IMR-90 (cell line): ENCODE measurements at regions not wholly inside any gene's neighbourhood (a gene's known extent, or its start where the extent isn't known, plus 50 kb on each side); places are given as distances from the start of the nearest gene placed in this dataset.

Experiments
- ATAC-seq: fragments of 200-7000 bp; cut with Tn5 transposase; 2 replicates; pipeline ENCODE4 v1.9.1; 2020; ENCODE audit warnings: low read depth, mild to moderate bottlenecking, moderate library complexity
- BruUV-seq: library from RNA; stranded (reverse); fragments of 400-500 nt; replicated peaks from 2 replicates; lab custom pipeline; 2021; lab: Mats Ljungman, UMichigan
- CTCF ChIA-PET: fragments of 300-600 bp; formaldehyde crosslinking; extraction: SDS; loops from one replicate; lab custom pipeline; 2021; ENCODE audit warnings: antibody characterized with exemption; lab: Yijun Ruan, JAX
- POLR2A ChIA-PET: fragments of 300-600 bp; sonication (Branson Sonifier 250); formaldehyde crosslinking; loops from one replicate; lab custom pipeline; 2022; ENCODE audit warnings: antibody characterized with exemption; ENCODE audit not compliant: unreplicated experiment; lab: Charles Lee
- DNase-seq: peaks from one replicate; pipeline ENCODE4 v3.0.0; 2013
- H2AFZ ChIP-seq: replicated peaks from 2 replicates; pipeline ENCODE3; 2013; ENCODE audit warnings: low read length, mild to moderate bottlenecking; ENCODE audit not compliant: poor library complexity
- H2AK5ac ChIP-seq: 2 replicates; pipeline ENCODE4 v1.6.1; 2013; ENCODE audit warnings: low read depth, low read length, inconsistent platforms
- H2AK9ac ChIP-seq: replicated peaks from 2 replicates; pipeline ENCODE3; 2013; ENCODE audit warnings: mild to moderate bottlenecking, low read depth, low read length, moderate library complexity; ENCODE audit not compliant: poor library complexity
- H2BK120ac ChIP-seq: 2 replicates; pipeline ENCODE4 v1.6.1; 2013; ENCODE audit warnings: low read depth, low read length, inconsistent platforms
- H2BK15ac ChIP-seq: 3 replicates; pipeline ENCODE4 v1.6.1; 2013; ENCODE audit warnings: low read depth, low read length, inconsistent platforms
- H2BK20ac ChIP-seq: 2 replicates; pipeline ENCODE4 v1.6.1; 2013; ENCODE audit warnings: low read depth, mild to moderate bottlenecking, inconsistent platforms, low read length, moderate library complexity
- H2BK5ac ChIP-seq: 2 replicates; pipeline ENCODE4 v1.6.1; 2013; ENCODE audit warnings: mild to moderate bottlenecking, low read depth, low read length, inconsistent platforms; ENCODE audit not compliant: poor library complexity, severe bottlenecking
- H3K14ac ChIP-seq: replicated peaks from 2 replicates; pipeline ENCODE4 v1.6.1; 2013; ENCODE audit warnings: low read depth, low read length, inconsistent platforms
- H3K18ac ChIP-seq: 2 replicates; pipeline ENCODE4 v1.6.1; 2013; ENCODE audit warnings: low read depth, low read length, control low read depth
- H3K23ac ChIP-seq: 2 replicates; pipeline ENCODE4 v1.6.1; 2013; ENCODE audit warnings: low read depth, low read length, inconsistent platforms
- H3K27ac ChIP-seq: 2 replicates; pipeline ENCODE4 v1.5.1; 2013; ENCODE audit warnings: mild to moderate bottlenecking, control low read depth, low read length; ENCODE audit not compliant: insufficient read depth
- H3K27me3 ChIP-seq: 2 replicates; pipeline ENCODE4 v1.6.1; 2013; ENCODE audit warnings: low read length; ENCODE audit not compliant: control insufficient read depth, insufficient read depth
- H3K36me3 ChIP-seq: 2 replicates; pipeline ENCODE4 v1.6.1; 2013; ENCODE audit warnings: low read length, mixed read lengths; ENCODE audit not compliant: control insufficient read depth, insufficient read depth
- H3K4ac ChIP-seq: 2 replicates; pipeline ENCODE4 v1.6.1; 2013; ENCODE audit warnings: low read depth, low read length, inconsistent platforms
- H3K4me1 ChIP-seq: 2 replicates; pipeline ENCODE4 v1.6.1; 2013; ENCODE audit warnings: low read length, mixed read lengths; ENCODE audit not compliant: control insufficient read depth, insufficient read depth
- H3K4me2 ChIP-seq: 2 replicates; pipeline ENCODE4 v1.6.1; 2013; ENCODE audit warnings: low read depth, mild to moderate bottlenecking, control low read depth, low read length, moderate library complexity
- H3K4me3 ChIP-seq: 2 replicates; pipeline ENCODE4 v1.5.1; 2013; ENCODE audit warnings: low read depth, mild to moderate bottlenecking, control low read depth, low read length, moderate library complexity; ENCODE audit not compliant: insufficient read depth
- H3K56ac ChIP-seq: 2 replicates; pipeline ENCODE4 v1.6.1; 2013; ENCODE audit warnings: low read length, inconsistent platforms; ENCODE audit not compliant: insufficient read depth; ENCODE audit errors: extremely low read depth
- H3K79me1 ChIP-seq, 2 experiments: 2 replicates each; pipeline ENCODE4 v1.6.1; 2013; ENCODE audit warnings: low read length in 2 of 2, inconsistent platforms in 1 of 2, low read depth in 1 of 2
- H3K9ac ChIP-seq: 2 replicates; pipeline ENCODE4 v1.6.1; 2013; ENCODE audit warnings: low read depth, low read length, control low read depth
- H3K9me1 ChIP-seq: 2 replicates; pipeline ENCODE4 v1.6.1; 2013; ENCODE audit warnings: low read length, inconsistent platforms; ENCODE audit not compliant: insufficient read depth
- H3K9me3 ChIP-seq: 2 replicates; pipeline ENCODE4 v1.6.1; 2013; ENCODE audit warnings: low read length; ENCODE audit not compliant: control insufficient read depth, insufficient read depth
- H4K20me1 ChIP-seq: 2 replicates; pipeline ENCODE4 v1.6.1; 2013; ENCODE audit warnings: low read length, inconsistent platforms; ENCODE audit not compliant: insufficient read depth
- H4K5ac ChIP-seq: 2 replicates; pipeline ENCODE4 v1.6.1; 2013; ENCODE audit warnings: mild to moderate bottlenecking, low read depth, low read length, control low read depth
- H4K8ac ChIP-seq, 2 experiments: 2 replicates each; pipeline ENCODE4 v1.6.1; 2013; ENCODE audit warnings: low read depth in 2 of 2, low read length in 2 of 2, control low read depth in 1 of 2, inconsistent platforms in 1 of 2
- H4K91ac ChIP-seq: 2 replicates; pipeline ENCODE4 v1.6.1; 2013; ENCODE audit warnings: low read depth, low read length, inconsistent platforms; ENCODE audit not compliant: insufficient read depth
- BHLHE40 ChIP-seq: fragments of 150-350 bp; IDR thresholded peaks from 2 replicates; pipeline ENCODE4 v1.6.1; 2016; ENCODE audit warnings: mild to moderate bottlenecking, low read depth, low read length
- CHD1 ChIP-seq: IDR thresholded peaks from 2 replicates; pipeline ENCODE4 v1.6.1; 2012; ENCODE audit warnings: low read depth, low read length, improper control_type of control experiment
- MAFK ChIP-seq: IDR thresholded peaks from 2 replicates; pipeline ENCODE4 v1.6.1; 2012; ENCODE audit warnings: low read depth, low read length, improper control_type of control experiment
- MXI1 ChIP-seq: IDR thresholded peaks from 2 replicates; pipeline ENCODE4 v1.6.1; 2012; ENCODE audit warnings: low read depth, mild to moderate bottlenecking, low read length, moderate library complexity, borderline replicate concordance
- RFX5 ChIP-seq: IDR thresholded peaks from 2 replicates; pipeline ENCODE4 v1.8.0; 2012; ENCODE audit warnings: low read depth, mild to moderate bottlenecking, low read length, moderate library complexity
- SMC3 ChIP-seq: fragments of 150-350 bp; IDR thresholded peaks from 2 replicates; pipeline ENCODE4 v1.6.1; 2016; ENCODE audit warnings: low read depth, mild to moderate bottlenecking, antibody characterized with exemption, low read length, moderate library complexity
- WGBS, 2 experiments: methylation state at CpG; one replicate each; pipeline versions ENCODE4 v1.1.5 to v1.1.7; 2013; ENCODE audit warnings: missing lambda C conversion rate in 2 of 2; ENCODE audit not compliant: insufficient read length in 1 of 2; ENCODE audit errors: extremely low coverage in 2 of 2; 5-methylcytosine and 5-hydroxymethylcytosine counted together
- dilution Hi-C: fragments of 300-500 bp; cut with HindIII; formaldehyde crosslinking; loops from one replicate; pipeline ENCODE4 v1.14.3; 2018; ENCODE audit warnings: low sequenced_read_pairs; ENCODE audit not compliant: unreplicated experiment
- in situ Hi-C: fragments of 300-500 bp; cut with MboI; formaldehyde crosslinking; loops from 3 replicates; pipeline ENCODE4 v1.14.3; 2019; ENCODE audit warnings: low sequenced_read_pairs, inconsistent platforms, mixed read lengths
- intact Hi-C: fragments of 100-400 bp; cut with micrococcal nuclease; formaldehyde crosslinking; loops from 2 replicates; pipeline ENCODE4 v1.10.0; 2022

- no peak overlapping the region for H3K9ac ChIP-seq
- no peaks in the 10 kb centered on the region for H3K79me1 ChIP-seq
- no peak overlapping the region for H2BK5ac ChIP-seq
- H3K4me3 ChIP-seq = no peak overlapping the region
- H3K9me1 ChIP-seq = no peaks in the 10 kb centered on the region
- no peak overlapping the region for H4K5ac ChIP-seq
- no peak overlapping the region for H3K56ac ChIP-seq
- dilution Hi-C loops = no loop called here
- intact Hi-C loops = no loop called here
- no peak overlapping the region for H3K27ac ChIP-seq
- no peak overlapping the region for H3K23ac ChIP-seq
- H3K36me3 ChIP-seq = no peaks in the 10 kb centered on the region
- H2AK9ac ChIP-seq = no peak overlapping the region
- in situ Hi-C loops = no loop called here
- H3K9me3 ChIP-seq = no peaks in the 10 kb centered on the region
- H3K18ac ChIP-seq = no peak overlapping the region
- H3K4ac ChIP-seq = no peak overlapping the region
- H2BK20ac ChIP-seq = no peak overlapping the region
- no peaks in the 10 kb centered on the region for H3K27me3 ChIP-seq
- 80% methylated on average over 1 of the region's 8 CpGs; no CpG with 5 or more reads in 1 of the 2 experiments for WGBS, 2 experiments
- CTCF ChIA-PET = no interaction called here
- DNase-seq (no peak), ATAC-seq (no peak)
- no peak overlapping the region for H2BK120ac ChIP-seq
- H2BK15ac ChIP-seq = no peak overlapping the region
- TF ChIP-seq RFX5 = no peak
- no peak for TF ChIP-seq MAFK
- no peak for TF ChIP-seq SMC3
- TF ChIP-seq CHD1 = no peak
- no peak for TF ChIP-seq BHLHE40
- TF ChIP-seq MXI1 = no peak
- H4K20me1 ChIP-seq = no peaks in the 10 kb centered on the region
- no peaks in the 10 kb centered on the region for H3K4me1 ChIP-seq
- H2AK5ac ChIP-seq = no peak overlapping the region
- H2AFZ ChIP-seq = no peak overlapping the region
- no peak overlapping the region for H3K4me2 ChIP-seq
- no TSS peak for BruUV-seq
- H3K14ac ChIP-seq = no peak overlapping the region
- POLR2A ChIA-PET = no interaction called here
- H4K8ac ChIP-seq = no peak overlapping the region
- H4K91ac ChIP-seq = no peak overlapping the region
These were observed 188.2 kb downstream of the SPCS3 start for GRCh38 chr4:176507845-176508533.
